ENCODE measurements at regions not wholly inside any gene's neighbourhood (a gene's known extent, or its start where the extent isn't known, plus 50 kb on each side); places are given as distances from the start of the nearest gene placed in this dataset.

DNA sequence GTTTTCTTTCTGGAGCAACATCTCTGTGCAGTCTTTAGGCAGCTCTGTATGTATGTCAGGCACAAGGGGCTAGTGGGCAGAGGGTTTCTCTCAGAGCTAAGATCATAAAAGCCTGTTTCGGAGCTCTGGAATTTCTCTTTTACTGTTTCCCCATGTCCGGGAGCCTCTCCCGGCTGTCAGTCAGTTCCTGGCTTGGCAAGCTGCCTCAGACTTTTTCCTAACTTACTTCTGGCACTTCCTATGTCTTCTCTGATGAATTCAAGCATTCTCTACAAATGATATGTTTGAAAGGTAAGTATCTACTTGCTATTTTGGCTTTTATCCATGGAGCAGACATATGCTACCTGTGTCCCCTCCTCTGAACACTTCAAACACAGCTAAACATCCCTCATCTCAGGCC is 129.3 kb upstream of the PGRMC2 start:
- no peak overlapping the region for H3K27ac ChIP-seq (ENCODE audit: low read depth, low read length)
- DNase-seq (ENCODE audit: insufficient read length, low spot score, missing footprints): no peak
- H2AFZ ChIP-seq (ENCODE audit: low read length): peak overlapping the region; percentile 93
- H3K4me2 ChIP-seq (ENCODE audit: insufficient read depth, low read length): peak overlapping the region; percentile 58
- no peaks in the 10 kb centered on the region for H3K4me1 ChIP-seq (ENCODE audit: insufficient read depth, low read length)
- no peaks in the 10 kb centered on the region for H3K79me2 ChIP-seq (ENCODE audit: insufficient read depth, low read length)
- no peaks in the 10 kb centered on the region for H3K27me3 ChIP-seq (ENCODE audit: insufficient read depth, low read length)
- peak overlapping the region; percentile 24 for H3K4me3 ChIP-seq (ENCODE audit: insufficient read depth, low read length)
- no peaks in the 10 kb centered on the region for H3K36me3 ChIP-seq (ENCODE audit: insufficient read depth, low read length)
- TF ChIP-seq, protein P1, sequence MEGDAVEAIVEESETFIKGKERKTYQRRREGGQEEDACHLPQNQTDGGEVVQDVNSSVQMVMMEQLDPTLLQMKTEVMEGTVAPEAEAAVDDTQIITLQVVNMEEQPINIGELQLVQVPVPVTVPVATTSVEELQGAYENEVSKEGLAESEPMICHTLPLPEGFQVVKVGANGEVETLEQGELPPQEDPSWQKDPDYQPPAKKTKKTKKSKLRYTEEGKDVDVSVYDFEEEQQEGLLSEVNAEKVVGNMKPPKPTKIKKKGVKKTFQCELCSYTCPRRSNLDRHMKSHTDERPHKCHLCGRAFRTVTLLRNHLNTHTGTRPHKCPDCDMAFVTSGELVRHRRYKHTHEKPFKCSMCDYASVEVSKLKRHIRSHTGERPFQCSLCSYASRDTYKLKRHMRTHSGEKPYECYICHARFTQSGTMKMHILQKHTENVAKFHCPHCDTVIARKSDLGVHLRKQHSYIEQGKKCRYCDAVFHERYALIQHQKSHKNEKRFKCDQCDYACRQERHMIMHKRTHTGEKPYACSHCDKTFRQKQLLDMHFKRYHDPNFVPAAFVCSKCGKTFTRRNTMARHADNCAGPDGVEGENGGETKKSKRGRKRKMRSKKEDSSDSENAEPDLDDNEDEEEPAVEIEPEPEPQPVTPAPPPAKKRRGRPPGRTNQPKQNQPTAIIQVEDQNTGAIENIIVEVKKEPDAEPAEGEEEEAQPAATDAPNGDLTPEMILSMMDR (IDR thresholded peaks at IDR 0.05; ENCODE audit: extremely low read depth, low read depth, low read length): no peak
- no peaks in the 10 kb centered on the region for H3K9me3 ChIP-seq (ENCODE audit: low read depth, low read length)
- no peaks in the 10 kb centered on the region for H4K20me1 ChIP-seq (ENCODE audit: insufficient read depth, low read length)

DNA sequence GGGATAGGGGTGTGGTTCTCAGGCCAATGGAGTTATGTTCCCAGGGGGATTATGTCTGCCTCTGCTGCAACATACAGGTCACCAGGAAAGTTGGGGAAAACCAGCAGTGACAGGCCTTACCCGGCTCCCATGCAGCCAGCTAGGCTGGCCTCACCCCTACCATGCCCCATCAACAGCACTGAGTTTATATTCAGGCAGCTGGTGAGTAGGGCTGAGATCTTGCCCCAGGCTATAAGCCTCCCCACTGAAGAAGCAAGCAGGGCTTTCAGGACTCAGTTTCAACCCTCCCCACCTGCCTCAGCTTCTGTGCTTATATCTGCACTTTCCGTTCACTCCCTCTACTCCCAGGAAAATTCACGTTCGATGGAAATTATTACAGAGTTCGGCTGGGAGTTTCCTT is 122.4 kb upstream of the PGRMC2 start:
- DNase-seq (ENCODE audit: insufficient read length, low spot score, missing footprints): no peak
- Histone ChIP-seq H3K79me2 (ENCODE audit: insufficient read depth, low read length) (no peaks in the 10 kb centered on the region), H3K4me2 (ENCODE audit: insufficient read depth, low read length) (no peak overlapping the region), H3K9me3 (ENCODE audit: low read depth, low read length) (no peaks in the 10 kb centered on the region), H3K4me3 (ENCODE audit: insufficient read depth, low read length) (no peak overlapping the region), H4K20me1 (ENCODE audit: insufficient read depth, low read length) (no peaks in the 10 kb centered on the region), H3K27ac (ENCODE audit: low read depth, low read length) (no peak overlapping the region), H3K4me1 (ENCODE audit: insufficient read depth, low read length) (no peaks in the 10 kb centered on the region), H3K36me3 (ENCODE audit: insufficient read depth, low read length) (no peaks in the 10 kb centered on the region), H2AFZ (ENCODE audit: low read length) (no peak overlapping the region), H3K27me3 (ENCODE audit: insufficient read depth, low read length) (no peaks in the 10 kb centered on the region)
- TF ChIP-seq, protein P1 (IDR thresholded peaks at IDR 0.05; ENCODE audit: extremely low read depth, low read depth, low read length): no peak

DNA sequence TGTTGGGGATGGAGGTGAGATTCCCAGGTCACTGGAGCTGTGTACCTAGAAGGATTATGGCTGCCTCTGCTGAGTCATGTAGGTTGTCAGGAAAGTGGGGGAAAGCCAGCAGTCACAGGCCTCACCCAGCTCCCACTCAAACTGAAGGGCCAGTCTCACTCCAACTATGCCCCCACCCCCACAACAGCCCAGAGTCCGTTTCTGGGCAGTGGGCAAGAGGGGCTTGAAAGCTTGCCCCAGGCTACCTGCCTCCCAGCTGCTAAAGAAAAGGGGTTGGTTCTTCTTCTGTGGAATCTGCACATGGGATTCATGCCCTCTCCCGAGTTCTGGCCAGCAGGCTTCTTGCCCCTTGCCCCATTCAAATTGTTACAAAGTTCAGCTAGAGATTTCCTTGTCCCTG is 116.0 kb upstream of the PGRMC2 start:
- no peak overlapping the region for H2AFZ ChIP-seq (ENCODE audit: low read length)
- H3K79me2 ChIP-seq (ENCODE audit: insufficient read depth, low read length): no peaks in the 10 kb centered on the region
- no peaks in the 10 kb centered on the region for H3K9me3 ChIP-seq (ENCODE audit: low read depth, low read length)
- H4K20me1 ChIP-seq (ENCODE audit: insufficient read depth, low read length): no peaks in the 10 kb centered on the region
- no peaks in the 10 kb centered on the region for H3K36me3 ChIP-seq (ENCODE audit: insufficient read depth, low read length)
- no peaks in the 10 kb centered on the region for H3K27me3 ChIP-seq (ENCODE audit: insufficient read depth, low read length)
- H3K4me3 ChIP-seq (ENCODE audit: insufficient read depth, low read length): no peak overlapping the region
- no peaks in the 10 kb centered on the region for H3K4me1 ChIP-seq (ENCODE audit: insufficient read depth, low read length)
- TF ChIP-seq, protein P1 (IDR thresholded peaks at IDR 0.05; ENCODE audit: extremely low read depth, low read depth, low read length): no peak
- H3K4me2 ChIP-seq (ENCODE audit: insufficient read depth, low read length): no peak overlapping the region
- H3K27ac ChIP-seq (ENCODE audit: low read depth, low read length): no peak overlapping the region
- no peak for DNase-seq (ENCODE audit: insufficient read length, low spot score, missing footprints)

- H3K27ac ChIP-seq (ENCODE audit: low read depth, low read length): no peak overlapping the region
- H3K36me3 ChIP-seq (ENCODE audit: insufficient read depth, low read length): no peaks in the 10 kb centered on the region
- no peaks in the 10 kb centered on the region for H3K9me3 ChIP-seq (ENCODE audit: low read depth, low read length)
- peaks cover 9% of the 10 kb centered on the region for H3K4me1 ChIP-seq (ENCODE audit: insufficient read depth, low read length)
- H3K4me3 ChIP-seq (ENCODE audit: insufficient read depth, low read length): no peak overlapping the region
- no peak for DNase-seq (ENCODE audit: insufficient read length, low spot score, missing footprints)
- no peak overlapping the region for H3K4me2 ChIP-seq (ENCODE audit: insufficient read depth, low read length)
- H3K27me3 ChIP-seq (ENCODE audit: insufficient read depth, low read length): no peaks in the 10 kb centered on the region
- H2AFZ ChIP-seq (ENCODE audit: low read length): no peak overlapping the region
- TF ChIP-seq, protein P1 (IDR thresholded peaks at IDR 0.05; ENCODE audit: extremely low read depth, low read depth, low read length): no peak
- H4K20me1 ChIP-seq (ENCODE audit: insufficient read depth, low read length): no peaks in the 10 kb centered on the region
- no peaks in the 10 kb centered on the region for H3K79me2 ChIP-seq (ENCODE audit: insufficient read depth, low read length)
These were observed 107.2 kb upstream of the PGRMC2 start for GRCh38 chr4:128394778-128395177.
